Stimulated activated CD4-positive, alpha-beta T cell treated with anti-CD3 and anti-CD28 coated beads, Interleukin-4, amount 100 ng/mL, for 24 hours (primary cell): ENCODE measurements at regions not wholly inside any gene's neighbourhood (a gene's known extent, or its start where the extent isn't known, plus 50 kb on each side); places are given as distances from the start of the nearest gene placed in this dataset.

Source experiments
- DNase-seq: peaks from one replicate; pipeline ENCODE4 v3.0.0-alpha.2; 2020

DNA sequence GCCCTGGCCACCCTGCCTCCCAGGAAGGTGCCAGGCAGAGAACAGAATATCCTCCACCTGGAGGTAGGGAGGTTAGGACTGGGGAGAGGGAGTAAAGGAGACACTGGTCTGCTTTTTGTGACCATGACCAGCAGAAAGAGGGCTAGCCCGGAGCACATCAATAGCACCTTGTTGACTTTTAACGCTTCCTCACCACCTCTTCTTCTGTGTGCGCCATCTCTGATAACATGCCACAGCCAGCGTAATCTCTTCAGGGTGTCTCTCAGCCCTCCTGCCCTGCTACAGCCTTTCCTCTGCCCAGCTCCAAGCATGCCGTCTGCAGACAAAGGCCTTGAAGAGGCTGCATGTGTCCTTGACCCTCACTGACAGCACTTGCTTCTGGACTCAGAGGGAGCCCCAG is 50.9 kb upstream of the GJA5 start:
- no peak for DNase-seq

DNA sequence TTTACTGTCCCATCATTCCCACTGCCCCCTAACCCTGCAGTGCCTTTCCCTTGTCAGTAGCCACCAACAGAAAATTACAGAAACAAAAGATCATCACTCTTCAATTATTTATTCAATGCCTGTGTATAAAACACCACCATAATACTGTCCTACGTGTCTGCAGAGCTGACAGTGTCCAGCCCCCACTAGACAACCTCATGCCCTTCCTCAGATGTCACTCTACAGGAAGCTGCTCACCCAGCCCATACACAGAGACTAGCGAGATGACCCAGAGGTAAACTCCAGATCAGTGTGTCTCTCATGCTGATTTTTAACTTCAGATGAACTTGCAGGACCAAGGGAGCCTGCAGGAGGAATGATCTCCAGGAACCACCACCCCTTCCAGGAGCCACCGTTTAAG is 51.3 kb upstream of the GJA5 start:
- no peak for DNase-seq

DNA sequence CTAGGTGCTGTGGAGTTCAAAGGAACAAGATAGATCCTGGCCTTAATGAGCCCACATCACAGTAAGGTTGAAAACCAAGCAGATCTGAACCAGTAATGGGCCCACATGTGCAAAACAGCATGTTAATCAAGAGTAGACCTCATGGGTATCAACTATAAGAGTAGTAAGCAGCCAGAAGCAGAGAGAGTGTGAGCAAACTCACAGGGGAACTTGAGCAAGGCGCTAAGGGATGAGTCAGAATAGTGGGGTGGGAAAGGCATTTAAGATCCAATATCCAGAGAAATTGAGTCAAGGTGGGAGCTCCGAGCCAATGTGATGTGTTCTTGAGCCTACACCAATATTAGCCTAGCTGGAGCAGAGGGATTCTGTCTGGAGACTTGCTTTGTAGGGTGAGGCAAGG is 52.4 kb upstream of the GJA5 start:
- DNase-seq = no peak

DNA sequence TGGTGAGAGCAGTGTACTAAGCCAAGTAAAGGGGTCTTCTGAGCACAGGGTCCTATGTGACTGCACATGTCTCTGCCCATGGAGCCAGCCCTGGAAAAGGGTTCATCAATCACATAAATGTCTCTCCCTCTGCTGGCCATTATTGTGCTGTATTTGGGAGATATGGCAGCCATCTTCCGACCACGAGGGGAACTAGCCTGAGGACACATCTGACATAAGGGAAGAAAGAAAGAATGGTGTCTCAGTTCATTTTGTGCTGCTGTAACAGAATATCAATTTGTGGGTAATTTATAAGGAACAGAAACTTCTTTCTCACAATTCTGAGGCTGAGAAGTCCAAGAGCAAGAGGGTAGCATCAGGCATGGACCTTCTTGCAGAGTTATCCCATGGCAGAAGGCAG is 55.1 kb upstream of the GJA5 start:
- DNase-seq = no peak

DNA sequence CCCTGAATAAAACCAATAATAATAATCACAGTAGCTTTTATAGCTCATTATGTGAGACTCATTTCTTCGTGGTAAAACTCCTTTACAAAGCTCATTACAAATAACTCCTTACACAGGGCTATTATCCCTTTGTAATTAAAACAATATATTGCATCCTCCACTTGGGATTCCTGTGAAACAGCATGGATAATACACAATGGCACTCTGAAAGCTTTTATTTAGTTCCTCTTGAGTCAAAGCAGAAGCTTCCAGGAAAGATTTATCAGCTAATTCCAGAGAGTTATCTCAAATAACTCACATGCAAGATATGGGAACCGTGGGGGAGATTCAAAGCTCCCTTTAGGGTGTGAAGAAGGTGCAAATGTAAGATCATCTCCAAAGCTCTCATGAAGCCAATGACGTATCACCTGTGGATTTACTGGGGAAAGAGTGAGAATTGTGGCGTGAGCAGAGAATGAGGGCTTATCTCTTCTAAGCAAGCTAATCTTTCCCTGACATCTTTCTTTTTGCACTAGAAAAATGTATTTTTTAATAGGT is 60.4 kb upstream of the GJA5 start:
- DNase-seq = no peak

DNA sequence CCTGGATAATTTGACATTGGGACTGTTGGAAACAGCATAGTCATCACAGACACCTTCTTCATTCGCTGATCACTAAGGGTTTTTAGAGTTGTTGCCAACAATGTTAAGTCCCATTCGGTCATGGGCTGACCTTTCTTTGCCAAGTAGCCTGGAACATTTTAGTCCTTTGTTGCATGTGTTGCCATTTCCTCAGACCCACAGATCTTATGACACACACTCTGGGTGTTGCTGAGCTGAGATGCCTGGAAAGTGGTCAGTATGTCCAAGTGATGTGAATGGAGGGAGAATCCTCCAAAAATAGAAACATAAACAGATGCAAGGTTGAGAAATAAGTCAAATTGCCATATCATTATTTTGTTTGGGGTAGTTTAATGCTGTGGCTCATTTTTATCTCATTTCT is 61.5 kb upstream of the GJA5 start:
- no peak for DNase-seq

DNA sequence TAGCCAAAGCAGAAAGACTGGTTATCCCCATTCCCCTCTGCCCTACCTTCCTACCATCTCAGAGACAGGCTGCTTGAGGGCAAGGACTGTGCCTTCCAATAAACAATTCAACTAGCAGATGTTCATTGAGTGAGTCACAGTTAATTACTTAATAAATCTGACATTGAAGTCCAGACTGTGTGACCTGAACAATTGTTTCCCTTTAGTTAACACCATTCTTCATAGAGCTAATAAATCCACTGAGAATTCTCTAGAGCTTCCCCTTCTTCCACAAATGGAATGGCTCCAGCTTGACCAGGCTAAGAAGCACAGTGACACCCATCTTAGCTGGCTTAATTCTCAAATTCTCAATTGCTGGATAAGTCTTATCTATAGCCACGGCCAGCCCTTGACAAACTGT is 61.9 kb upstream of the GJA5 start:
- DNase-seq = no peak

DNA sequence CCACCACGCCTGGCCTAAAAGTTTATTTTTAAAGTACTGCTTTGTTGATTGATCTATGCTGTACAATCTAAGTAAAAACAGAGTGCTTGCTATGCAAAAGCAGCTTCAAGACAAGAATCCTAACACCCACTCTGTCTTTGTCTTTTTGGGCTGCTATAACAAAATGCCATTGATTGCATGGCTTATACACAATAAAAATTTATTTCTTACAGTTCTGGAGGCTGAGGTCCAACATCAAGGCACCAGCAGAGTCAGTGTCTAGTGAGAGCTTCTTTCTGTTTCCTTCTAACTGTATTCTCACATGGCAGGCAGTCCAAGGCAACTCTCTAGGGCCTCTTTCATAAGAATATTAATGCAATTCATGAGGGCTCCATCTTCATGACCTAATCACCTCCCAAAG is 63.6 kb upstream of the GJA5 start:
- DNase-seq = no peak

DNA sequence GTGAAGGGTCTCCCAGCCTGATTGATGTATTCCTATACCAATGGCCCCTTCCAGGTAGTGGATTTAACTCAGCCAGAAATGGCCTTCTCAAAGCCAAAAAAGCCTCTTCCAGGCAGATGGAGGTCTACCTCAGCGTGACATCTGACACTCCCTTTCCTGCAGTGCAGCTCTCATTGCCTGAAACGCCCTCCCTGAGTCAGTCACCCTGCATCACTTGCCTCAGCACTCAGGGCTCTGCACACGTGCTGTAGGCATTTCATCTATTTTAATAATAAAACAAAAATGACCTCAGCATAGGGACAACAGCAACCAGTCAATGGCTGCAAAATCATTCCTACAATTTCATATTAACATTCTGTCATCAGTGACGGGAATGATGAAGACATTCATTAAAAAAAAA is 64.4 kb upstream of the GJA5 start:
- DNase-seq = no peak

DNA sequence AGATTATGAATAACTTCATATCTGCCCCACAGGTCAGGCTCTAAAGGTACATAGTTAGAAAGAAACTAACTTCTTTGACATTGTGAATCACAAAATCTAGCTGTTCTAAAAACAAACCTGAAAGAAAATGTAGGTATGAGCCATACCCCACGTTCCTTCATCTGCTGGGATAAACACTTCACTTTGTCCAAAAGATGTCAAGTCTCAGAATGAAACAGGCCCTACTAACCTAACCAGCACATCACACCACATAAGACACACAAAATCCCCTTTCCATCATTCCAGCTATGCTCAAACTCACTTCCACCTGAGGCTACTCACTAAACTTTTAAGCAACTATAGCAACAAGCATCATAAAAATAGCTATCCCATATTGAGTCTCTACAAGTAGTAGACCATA is 65.2 kb upstream of the GJA5 start:
- no peak for DNase-seq

DNA sequence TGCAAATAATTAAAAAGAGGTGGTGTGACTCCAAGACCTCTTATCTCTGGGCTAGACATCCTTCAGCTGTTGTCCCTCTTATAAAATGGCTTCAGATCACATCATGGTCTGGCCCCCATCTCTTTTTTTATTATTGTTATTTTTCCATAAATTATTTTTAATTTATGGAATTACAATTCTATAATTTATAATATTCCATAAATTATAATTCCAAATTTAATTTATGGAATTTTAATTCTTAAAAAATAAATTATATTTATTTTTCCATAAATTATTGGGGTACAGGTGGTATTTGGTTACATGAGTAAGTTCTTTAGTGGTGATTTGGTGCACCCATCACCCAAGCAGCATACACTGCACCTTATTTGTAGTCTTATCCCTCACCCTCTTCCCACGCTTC is 65.9 kb upstream of the GJA5 start:
- no peak for DNase-seq

DNA sequence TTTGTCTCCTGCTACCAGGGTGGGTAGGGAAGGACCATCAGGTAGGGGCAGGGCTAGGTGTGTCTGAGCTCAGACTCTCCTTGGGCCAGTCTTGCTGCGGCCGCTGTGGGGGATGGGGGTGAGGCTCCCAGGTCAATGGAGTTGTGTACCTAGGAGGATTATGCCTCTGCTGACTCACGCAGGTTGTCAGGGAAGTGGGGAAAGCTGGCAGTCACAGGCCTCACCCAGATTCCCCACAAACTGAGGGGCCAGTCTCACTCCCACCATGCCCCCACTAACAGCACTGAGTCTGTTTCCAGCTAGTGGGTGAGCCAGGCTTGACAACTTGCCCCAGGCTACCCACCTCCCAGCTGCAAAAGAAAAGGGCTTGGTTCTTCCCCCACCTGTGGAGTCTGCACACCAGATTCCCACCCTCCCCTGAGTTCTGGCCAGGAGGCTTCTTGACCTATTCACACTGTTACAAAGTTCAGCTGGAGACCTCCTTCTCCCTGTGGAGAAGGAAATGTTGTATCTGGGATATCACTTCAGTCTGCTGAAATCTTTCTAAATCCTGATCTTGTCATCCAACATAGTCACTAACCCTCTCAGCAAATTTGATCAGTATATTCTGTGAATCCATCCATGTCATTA is 69.2 kb upstream of the GJA8 start:
- no peak for DNase-seq

DNA sequence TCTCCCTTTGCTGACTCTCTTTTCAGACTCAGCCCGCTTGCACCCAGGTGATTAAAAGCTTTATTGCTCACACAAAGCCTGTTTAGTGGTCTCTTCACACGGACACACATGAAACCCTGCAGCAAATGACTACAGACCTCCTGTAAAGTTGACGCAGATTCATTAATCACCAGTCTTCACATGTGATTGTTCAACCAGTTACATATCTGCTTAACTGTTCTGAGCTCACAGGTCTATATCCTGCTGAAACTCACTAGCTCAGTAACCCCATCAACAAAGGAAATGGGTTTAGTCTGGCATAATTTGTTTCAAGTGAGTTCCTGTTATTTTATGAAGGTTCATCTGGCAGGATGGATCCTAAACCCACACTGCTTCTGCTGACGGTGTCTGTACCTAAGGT is 68.4 kb upstream of the GJA8 start:
- no peak for DNase-seq

DNA sequence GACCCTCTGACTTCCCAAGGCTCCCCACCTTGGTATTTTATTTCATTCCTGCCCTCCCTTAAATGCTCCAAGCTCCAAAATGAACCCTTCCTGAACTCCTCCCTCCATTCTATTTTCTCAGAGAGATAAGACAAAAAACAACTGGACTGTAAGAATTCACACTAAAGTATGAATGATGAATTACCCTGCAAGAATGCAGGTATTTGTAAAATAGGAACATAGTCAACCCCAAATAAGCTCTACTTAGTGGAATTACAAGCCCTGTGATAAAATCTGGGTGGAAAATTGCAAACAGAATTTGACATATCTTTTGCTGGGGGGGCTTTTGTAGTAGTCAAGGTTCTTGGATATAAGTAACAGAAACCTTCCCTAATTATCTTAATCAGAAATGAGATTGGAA is 67.8 kb upstream of the GJA8 start:
- DNase-seq = no peak

DNA sequence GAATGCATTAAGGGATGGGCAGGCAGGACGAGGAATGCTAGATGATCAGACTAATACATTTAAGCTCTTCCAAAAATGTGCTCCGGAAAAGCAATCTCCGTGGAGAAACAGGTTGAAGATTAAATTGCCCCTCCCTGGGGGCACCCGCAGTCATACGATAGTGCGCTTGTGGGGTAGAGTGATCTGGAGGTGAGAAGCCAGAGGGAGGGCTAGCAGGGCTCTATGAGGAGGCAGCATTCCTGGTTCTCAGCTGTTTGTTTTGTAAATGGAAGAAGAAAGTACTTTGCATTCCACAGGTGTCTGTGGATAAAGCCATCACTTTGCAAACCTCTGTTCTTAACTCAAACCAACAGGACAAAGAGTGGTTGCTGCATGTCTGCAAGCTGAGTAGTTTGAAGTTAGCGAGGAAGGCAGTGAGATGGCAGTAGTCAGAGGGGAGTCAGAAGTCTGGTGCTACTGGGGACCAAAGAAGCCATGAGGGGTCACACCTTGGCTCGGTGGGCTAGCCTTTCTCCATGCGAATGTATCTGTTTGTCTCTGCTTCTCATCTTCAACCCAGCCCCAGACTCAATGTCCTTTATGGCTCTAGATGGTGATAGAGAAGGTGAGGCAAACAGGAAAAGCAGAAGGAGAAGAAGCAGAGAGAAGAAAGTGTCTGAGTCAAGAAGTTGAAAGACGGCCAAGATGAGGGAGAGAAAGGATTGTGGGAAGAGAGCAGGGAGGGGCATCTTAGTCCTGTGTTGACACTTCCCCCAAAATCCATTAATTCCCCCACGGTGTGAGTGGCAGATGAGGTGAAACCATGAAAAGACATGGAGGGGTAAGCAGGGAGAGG is 65.2 kb upstream of the GJA8 start:
- no peak for DNase-seq

DNA sequence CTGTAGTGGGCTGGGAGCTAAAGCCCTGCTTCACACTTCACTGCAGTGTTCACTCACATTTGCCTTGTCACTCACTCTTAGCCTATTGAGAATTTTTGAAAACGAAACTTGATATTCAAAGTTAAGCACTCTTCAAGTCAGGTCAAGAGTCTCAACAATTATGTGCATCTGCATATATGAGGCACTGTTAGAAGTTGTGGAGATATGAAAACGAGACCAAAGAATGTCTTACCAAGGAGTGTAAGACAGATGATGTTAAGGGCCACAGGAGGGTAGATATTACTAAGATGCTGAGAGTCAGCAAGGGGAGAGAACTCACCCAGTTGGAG is 64.7 kb upstream of the GJA8 start:
- no peak for DNase-seq

DNA sequence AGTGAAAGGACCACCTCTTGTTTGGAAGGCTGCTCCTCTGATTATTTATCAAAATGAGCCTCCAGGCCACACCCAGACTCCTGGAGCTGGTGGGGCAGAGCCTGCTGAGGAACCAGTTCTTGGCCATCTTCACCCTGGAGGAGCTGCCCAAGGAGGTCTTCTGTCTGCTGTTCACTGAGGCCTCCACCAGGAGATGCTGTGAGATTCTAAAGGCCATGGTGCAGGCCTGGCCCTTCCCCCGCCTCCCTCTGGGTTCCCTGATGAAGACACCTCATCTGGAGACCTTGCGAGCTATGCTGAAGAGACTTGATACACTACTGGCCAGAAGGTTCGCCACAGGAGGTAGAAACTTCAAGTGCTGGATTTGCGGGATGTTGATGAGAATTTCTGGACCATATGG is 61.7 kb upstream of the GJA8 start:
- DNase-seq = peak; percentile 6

DNA sequence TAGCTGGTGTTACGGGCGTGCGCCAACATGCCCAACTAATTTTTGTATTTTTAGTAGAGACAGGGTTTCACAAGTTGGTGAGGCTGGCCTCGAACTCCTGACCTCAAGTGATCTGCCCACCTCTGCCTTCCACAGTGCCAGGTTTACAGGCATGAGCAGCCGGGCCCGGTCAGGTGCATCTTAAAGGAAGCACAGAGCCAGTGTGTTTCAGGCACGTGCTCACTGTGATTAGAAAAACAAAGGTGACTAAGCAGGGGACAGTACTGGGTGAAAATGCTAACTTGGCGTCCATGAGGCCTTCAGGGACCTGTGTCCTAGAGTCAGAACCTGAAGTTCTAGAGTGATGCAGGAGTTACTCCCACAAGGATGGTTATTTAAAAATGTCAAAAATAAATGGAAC is 60.0 kb upstream of the GJA8 start:
- no peak for DNase-seq

DNA sequence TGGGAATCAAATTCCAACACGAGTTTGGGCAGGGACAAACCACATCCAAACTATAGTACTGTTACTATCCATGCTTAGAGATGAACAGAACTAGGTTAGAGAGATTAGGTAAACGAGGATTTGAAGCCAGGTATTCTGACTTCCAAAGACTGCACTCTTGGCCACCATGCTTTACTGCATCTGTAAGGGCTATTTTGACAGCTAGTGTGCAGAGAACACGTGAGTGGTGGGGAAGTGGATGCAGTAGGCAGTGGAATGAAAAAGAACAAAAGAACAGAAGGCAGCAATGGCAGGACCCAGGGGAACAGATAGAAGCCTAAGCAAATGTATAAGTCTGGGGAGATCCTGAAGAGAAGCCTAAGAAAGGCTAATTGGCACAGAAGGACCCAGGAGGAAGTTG is 59.1 kb upstream of the GJA8 start:
- DNase-seq = no peak

DNA sequence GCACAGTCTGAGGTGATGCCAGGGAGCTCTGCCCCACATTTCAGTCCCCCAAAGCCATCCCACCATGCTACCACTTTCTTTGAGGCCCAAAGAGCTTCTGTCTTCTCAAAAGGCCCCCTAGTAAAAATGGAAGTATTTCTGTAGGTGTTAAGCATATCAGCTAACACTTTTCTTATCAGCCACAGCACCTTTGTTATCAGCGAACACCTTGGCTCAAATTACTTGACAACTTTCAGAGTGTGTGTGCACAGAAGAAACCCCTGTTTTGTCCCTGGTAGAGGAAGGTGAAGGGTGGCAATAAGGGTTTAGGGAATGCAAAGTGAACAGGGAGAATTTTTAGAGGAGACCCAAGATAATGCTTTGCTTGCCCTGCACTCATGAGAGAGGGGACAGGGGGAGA is 54.8 kb upstream of the GJA8 start:
- DNase-seq = no peak

DNA sequence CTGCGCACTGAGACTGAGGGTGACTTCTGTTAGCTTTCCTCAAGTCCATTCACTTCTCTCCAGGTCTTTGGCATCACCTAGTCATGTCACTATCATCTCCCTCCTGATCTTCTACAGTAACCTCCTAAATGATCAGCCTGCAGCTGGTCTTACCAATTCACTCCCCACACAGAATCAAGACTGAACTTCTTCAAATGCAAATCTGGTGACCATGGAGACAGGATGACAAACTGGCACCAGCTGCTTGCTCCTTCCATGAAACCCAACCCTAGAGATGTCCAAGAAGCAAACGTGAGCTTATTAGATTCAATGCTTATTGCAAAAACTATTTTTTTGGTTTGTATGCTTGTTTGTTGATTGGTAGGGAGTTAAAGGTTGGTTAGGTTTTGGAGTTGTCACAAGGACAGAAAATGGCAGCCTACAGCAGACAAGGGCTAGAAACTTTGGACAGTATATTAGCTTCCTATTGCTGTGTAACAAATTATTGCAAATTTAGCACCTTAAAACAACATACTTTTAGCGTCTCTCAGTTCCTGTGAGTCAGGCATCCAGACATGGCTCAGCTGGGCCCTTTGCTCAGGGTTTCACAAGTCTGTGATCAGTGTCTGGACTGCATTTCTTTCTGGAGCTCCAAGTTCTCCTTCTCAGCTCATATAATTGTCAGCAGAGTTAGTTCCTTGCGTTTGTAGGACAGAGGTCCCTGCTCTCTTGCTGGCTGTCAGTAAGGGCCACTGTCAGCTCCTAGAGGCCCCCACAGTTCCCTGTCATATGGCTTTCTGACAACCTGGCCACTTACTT is 53.3 kb upstream of the GJA8 start:
- DNase-seq = no peak

DNA sequence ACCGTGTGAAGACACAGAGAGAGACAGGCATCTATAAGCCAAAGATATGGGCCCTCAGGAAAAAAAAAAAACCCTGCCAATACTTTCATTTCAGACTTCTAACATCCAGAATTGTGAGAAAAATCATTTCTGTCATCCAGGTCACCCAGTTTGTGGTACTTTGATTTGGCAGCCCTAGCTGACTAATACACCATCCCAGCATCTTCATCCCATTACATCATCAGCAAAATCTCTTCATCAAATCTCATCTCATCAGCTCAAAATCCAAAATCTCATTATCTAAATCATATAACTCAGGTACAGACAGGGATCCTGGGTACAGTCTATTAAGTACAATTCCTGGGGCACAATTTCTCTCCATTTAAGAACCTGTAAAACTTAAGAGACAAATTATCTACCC is 51.9 kb upstream of the GJA8 start:
- no peak for DNase-seq

DNA sequence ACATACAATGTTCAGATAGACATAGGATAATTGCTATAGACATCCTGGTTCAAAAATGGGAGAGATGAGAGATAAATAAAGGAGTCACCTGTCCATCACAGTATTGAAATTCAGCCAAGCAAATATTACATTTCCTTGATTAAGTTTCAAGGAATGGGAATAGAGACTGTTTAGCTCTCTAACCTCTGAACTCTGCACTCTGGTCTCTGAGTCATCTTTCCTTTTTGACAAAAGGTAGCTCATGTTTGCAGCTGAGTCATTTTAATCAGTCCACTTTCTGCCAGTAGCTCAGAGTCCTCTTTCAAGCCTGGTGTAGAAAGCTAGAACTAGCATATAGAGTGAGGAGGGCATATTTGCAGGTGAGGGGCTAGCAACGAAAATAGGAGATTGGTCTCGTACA is 51.4 kb upstream of the GJA8 start:
- DNase-seq = no peak

DNA sequence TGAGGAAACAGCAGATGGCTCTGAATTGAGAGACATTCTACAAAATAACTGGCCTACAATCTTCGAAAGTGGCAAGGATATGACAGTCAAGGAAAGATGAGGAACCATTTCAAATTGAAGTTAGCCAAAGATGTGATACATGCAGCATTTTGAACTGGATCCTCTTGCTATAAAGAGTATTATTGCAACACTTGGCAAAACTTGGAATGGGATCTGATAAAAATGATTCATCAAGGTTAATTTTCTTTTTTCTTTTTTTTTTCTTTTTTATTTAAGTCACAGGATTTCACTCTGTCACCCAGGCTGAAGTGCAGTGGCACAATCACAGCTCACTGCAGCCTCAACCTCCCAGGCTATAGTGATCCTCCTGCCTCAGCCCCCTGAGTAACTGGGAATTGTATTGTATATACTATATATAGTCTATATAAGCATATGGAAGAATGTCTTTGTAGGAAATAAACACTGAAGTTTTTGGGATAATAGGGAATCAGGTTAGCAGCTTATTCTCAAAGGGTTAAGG is 49.8 kb upstream of the GJA8 start:
- DNase-seq = no peak
